ENCODE measurements at regions not wholly inside any gene's neighbourhood (a gene's known extent, or its start where the extent isn't known, plus 50 kb on each side); places are given as distances from the start of the nearest gene placed in this dataset.

DNA sequence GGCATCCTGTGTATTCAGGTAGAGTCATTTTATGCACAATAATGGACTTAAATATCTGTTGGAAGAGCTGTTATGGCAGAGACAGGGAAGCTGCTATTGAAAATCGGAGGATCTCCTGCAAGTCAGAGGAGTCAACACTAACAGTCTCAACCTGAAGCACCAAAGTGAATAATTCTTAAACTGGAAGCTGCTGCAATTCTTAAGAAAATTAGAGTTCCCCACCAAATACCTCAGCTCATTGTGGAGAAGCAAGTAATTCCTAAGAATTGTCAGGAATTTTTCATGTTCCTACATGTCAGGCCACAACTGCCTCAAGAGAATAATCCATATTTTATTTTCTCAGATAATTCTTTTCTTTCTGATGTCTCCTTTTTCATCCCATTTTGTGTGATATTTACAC, 892.6 kb upstream of the LCORL start:
- no peak for TF ChIP-seq POLR2AphosphoS5 (IDR thresholded peaks at IDR 0.05; ENCODE audit: low read depth, low read length)
- TF ChIP-seq POLR2A (IDR thresholded peaks at IDR 0.05; ENCODE audit: low read depth, low read length): no peak
